Adrenal gland (tissue), 5 donors: ENCODE measurements at regions not wholly inside any gene's neighbourhood (a gene's known extent, or its start where the extent isn't known, plus 50 kb on each side); places are given as distances from the start of the nearest gene placed in this dataset.

ENCODE experiments used
- CTCF ChIP-seq, 6 experiments: fragments of 450-650 bp in 4 of 6; fragments of 200-600 bp in 2 of 6; sonication (generic) in 1 of 6; IDR thresholded peaks; 1 replicate in 5 of 6; 2 replicates in 1 of 6; pipeline versions ENCODE4 v1.5.1 to v1.8.0; 2016 to 2021; ENCODE audit warnings: antibody characterized with exemption in 6 of 6, mild to moderate bottlenecking in 2 of 6, moderate library complexity in 1 of 6
- POLR2A ChIP-seq, 2 donors: fragments of 450-650 bp; IDR thresholded peaks; one replicate each; pipeline ENCODE4 v1.6.1; 2017; ENCODE audit warnings: antibody characterized with exemption in 2 of 2, mild to moderate bottlenecking in 2 of 2, moderate library complexity in 1 of 2
- donor health status: DM: no; HTN: no; CAD: no.

- no peak for TF ChIP-seq CTCF (IDR thresholded peaks at IDR 0.05)
- TF ChIP-seq POLR2A (IDR thresholded peaks at IDR 0.05): no peak
Observed at GRCh38 chr3:147493666-147494065, 84.5 kb downstream of the ZIC1 start.
